Vagina (tissue), 2 donors: ENCODE measurements at regions not wholly inside any gene's neighbourhood (a gene's known extent, or its start where the extent isn't known, plus 50 kb on each side); places are given as distances from the start of the nearest gene placed in this dataset.

Source experiments
- POLR2A ChIP-seq, 2 donors: fragments of 450-650 bp; IDR thresholded peaks; one replicate each; pipeline ENCODE4 v1.6.1; 2017; ENCODE audit warnings: antibody characterized with exemption in 2 of 2, mild to moderate bottlenecking in 2 of 2, moderate library complexity in 2 of 2
- POLR2AphosphoS5 ChIP-seq, 2 donors: sonication (generic); formaldehyde crosslinking; IDR thresholded peaks; one replicate each; pipeline ENCODE4 v1.9.0; 2017; ENCODE audit warnings: antibody characterized with exemption in 2 of 2, mild to moderate bottlenecking in 2 of 2, low read depth in 1 of 2; ENCODE audit not compliant: insufficient read depth in 1 of 2
- TF ChIP-seq, protein P1 (sequence below), 3 experiments: fragments of 450-650 bp in 2 of 3; fragments of 200-600 bp in 1 of 3; sonication (generic) in 1 of 3; IDR thresholded peaks; one replicate each; pipeline ENCODE4 v1.5.1; 2017 to 2019; ENCODE audit warnings: antibody characterized with exemption in 3 of 3, mild to moderate bottlenecking in 2 of 3, moderate library complexity in 2 of 3

DNA sequence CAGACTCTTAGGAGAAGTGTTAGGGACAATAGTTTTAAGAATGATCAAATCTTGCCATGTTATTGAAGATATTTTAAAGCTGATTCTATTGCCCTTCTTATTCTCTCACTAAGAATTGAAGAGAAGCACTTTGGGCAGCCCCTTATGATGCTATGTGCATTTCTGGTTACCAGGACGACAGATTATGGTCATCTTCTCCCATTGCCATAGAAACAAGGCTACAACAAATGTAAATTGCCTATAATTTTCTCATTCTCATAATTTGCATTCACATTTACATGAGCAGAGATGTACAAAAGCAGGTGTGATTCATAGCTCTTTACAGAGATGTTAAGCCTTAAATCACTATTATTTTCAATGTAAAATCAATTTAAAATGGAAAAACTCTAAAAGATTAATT, 137.3 kb upstream of the PCDH9 start:
- TF ChIP-seq, protein P1, sequence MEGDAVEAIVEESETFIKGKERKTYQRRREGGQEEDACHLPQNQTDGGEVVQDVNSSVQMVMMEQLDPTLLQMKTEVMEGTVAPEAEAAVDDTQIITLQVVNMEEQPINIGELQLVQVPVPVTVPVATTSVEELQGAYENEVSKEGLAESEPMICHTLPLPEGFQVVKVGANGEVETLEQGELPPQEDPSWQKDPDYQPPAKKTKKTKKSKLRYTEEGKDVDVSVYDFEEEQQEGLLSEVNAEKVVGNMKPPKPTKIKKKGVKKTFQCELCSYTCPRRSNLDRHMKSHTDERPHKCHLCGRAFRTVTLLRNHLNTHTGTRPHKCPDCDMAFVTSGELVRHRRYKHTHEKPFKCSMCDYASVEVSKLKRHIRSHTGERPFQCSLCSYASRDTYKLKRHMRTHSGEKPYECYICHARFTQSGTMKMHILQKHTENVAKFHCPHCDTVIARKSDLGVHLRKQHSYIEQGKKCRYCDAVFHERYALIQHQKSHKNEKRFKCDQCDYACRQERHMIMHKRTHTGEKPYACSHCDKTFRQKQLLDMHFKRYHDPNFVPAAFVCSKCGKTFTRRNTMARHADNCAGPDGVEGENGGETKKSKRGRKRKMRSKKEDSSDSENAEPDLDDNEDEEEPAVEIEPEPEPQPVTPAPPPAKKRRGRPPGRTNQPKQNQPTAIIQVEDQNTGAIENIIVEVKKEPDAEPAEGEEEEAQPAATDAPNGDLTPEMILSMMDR (IDR thresholded peaks at IDR 0.05): no peak
- TF ChIP-seq POLR2A (IDR thresholded peaks at IDR 0.05) (no peak), POLR2AphosphoS5 (IDR thresholded peaks at IDR 0.05; ENCODE audit: insufficient read depth in 1 of 2, low read depth in 1 of 2) (no peak)
